CD14-positive monocyte (primary cell): ENCODE measurements at regions not wholly inside any gene's neighbourhood (a gene's known extent, or its start where the extent isn't known, plus 50 kb on each side); places are given as distances from the start of the nearest gene placed in this dataset.

Experiments
- DNase-seq, 3 donors: peaks; one replicate each; pipeline ENCODE4 v3.0.0-alpha.2; 2011 to 2022
- H2AFZ ChIP-seq: 2 replicates; pipeline ENCODE4 v1.6.0; 2012; ENCODE audit warnings: mild to moderate bottlenecking, low read depth, low read length, inconsistent platforms; ENCODE audit not compliant: insufficient read depth, poor library complexity, severe bottlenecking
- H3K27ac ChIP-seq, 2 donors: 1 replicate in 1 of 2; 2 replicates in 1 of 2; pipeline ENCODE4 v1.5.1; 2012 to 2013; ENCODE audit warnings: low read length in 2 of 2, control low read depth in 1 of 2, inconsistent platforms in 1 of 2, low read depth in 1 of 2, mild to moderate bottlenecking in 1 of 2
- H3K27me3 ChIP-seq, 2 donors: one replicate each; pipeline versions ENCODE4 v1.6.0 to v1.6.1; 2011 to 2013; ENCODE audit warnings: low read length in 2 of 2; ENCODE audit not compliant: control insufficient read depth in 2 of 2, insufficient read depth in 2 of 2
- H3K36me3 ChIP-seq, 2 donors: replicated peaks in 1 of 2; 1 replicate in 1 of 2; 2 replicates in 1 of 2; pipeline versions ENCODE4 v1.5.1 to v1.6.1; 2012 to 2013; ENCODE audit warnings: low read length in 2 of 2, control low read depth in 1 of 2, inconsistent platforms in 1 of 2, mild to moderate bottlenecking in 1 of 2; ENCODE audit not compliant: insufficient read depth in 2 of 2, control insufficient read depth in 1 of 2
- H3K4me1 ChIP-seq, 2 donors: 1 replicate in 1 of 2; 2 replicates in 1 of 2; pipeline versions ENCODE4 v1.5.1 to v1.6.1; 2012 to 2013; ENCODE audit warnings: low read length in 2 of 2, control low read depth in 1 of 2, inconsistent platforms in 1 of 2, mild to moderate bottlenecking in 1 of 2, moderate library complexity in 1 of 2; ENCODE audit not compliant: insufficient read depth in 2 of 2, control insufficient read depth in 1 of 2
- H3K4me2 ChIP-seq: replicated peaks from 2 replicates; pipeline ENCODE3; 2012; ENCODE audit warnings: low read length, moderate library complexity, mild to moderate bottlenecking; ENCODE audit not compliant: poor library complexity, severe bottlenecking; ENCODE audit errors: extremely low read depth
- H3K4me3 ChIP-seq, 3 experiments: fragments of 200-600 bp in 1 of 3; sonication (generic) in 1 of 3; replicated peaks in 1 of 3; 1 replicate in 2 of 3; 2 replicates in 1 of 3; pipeline ENCODE4 v1.5.1; 2011 to 2013; ENCODE audit warnings: low read length in 3 of 3, mild to moderate bottlenecking in 3 of 3, control low read depth in 2 of 3, low read depth in 2 of 3, inconsistent platforms in 1 of 3, moderate library complexity in 1 of 3
- H3K79me2 ChIP-seq: 2 replicates; pipeline ENCODE4 v1.6.0; 2012; ENCODE audit warnings: mild to moderate bottlenecking, control low read depth, inconsistent platforms, low read length, moderate library complexity; ENCODE audit not compliant: insufficient read depth
- H3K9ac ChIP-seq: 2 replicates; pipeline ENCODE4 v1.6.0; 2017; ENCODE audit warnings: low read length, mild to moderate bottlenecking; ENCODE audit not compliant: insufficient read depth, poor library complexity, severe bottlenecking
- H3K9me3 ChIP-seq, 2 donors: replicated peaks in 1 of 2; 1 replicate in 1 of 2; 2 replicates in 1 of 2; pipeline versions ENCODE4 v1.5.1 to v1.6.1; 2012 to 2013; ENCODE audit warnings: low read length in 2 of 2, control low read depth in 1 of 2; ENCODE audit not compliant: control insufficient read depth in 1 of 2, insufficient read depth in 1 of 2
- H4K20me1 ChIP-seq: 2 replicates; pipeline ENCODE4 v1.6.0; 2012; ENCODE audit warnings: mild to moderate bottlenecking, low read length, control low read depth, moderate library complexity; ENCODE audit not compliant: insufficient read depth
- H3K27ac Mint-ChIP-seq, 7 donors: one replicate each; pipeline ENCODE4 v1.8.0; 2020; ENCODE audit warnings: mild to moderate bottlenecking in 7 of 7, mixed read lengths in 7 of 7, moderate library complexity in 6 of 7, inconsistent platforms in 2 of 7
- H3K27me3 Mint-ChIP-seq, 3 donors: one replicate each; pipeline ENCODE4 v1.8.0; 2021 to 2022; ENCODE audit warnings: low read depth in 3 of 3, mild to moderate bottlenecking in 3 of 3, mixed read lengths in 3 of 3, moderate library complexity in 3 of 3, inconsistent platforms in 1 of 3
- H3K36me3 Mint-ChIP-seq, 2 donors: one replicate each; pipeline ENCODE4 v1.8.0; 2020; ENCODE audit warnings: mixed read lengths in 2 of 2, inconsistent platforms in 1 of 2, mild to moderate bottlenecking in 1 of 2
- H3K4me1 Mint-ChIP-seq: one replicate; pipeline ENCODE4 v1.8.0; 2020; ENCODE audit warnings: mild to moderate bottlenecking, mixed read lengths
- H3K4me3 Mint-ChIP-seq, 2 donors: one replicate each; pipeline ENCODE4 v1.8.0; 2020; ENCODE audit warnings: mild to moderate bottlenecking in 2 of 2, mixed read lengths in 2 of 2, moderate library complexity in 1 of 2
- H3K9me3 Mint-ChIP-seq, 7 donors: one replicate each; pipeline ENCODE4 v1.8.0; 2020 to 2022; ENCODE audit warnings: mixed read lengths in 7 of 7, mild to moderate bottlenecking in 6 of 7, moderate library complexity in 6 of 7, inconsistent platforms in 2 of 7
- WGBS: methylation state at CpG from one replicate; pipeline ENCODE4 v1.1.5; 2013; ENCODE audit warnings: missing lambda C conversion rate; ENCODE audit not compliant: insufficient coverage; 5-methylcytosine and 5-hydroxymethylcytosine counted together
- intact Hi-C, 2 donors: fragments of 100-400 bp; cut with micrococcal nuclease; formaldehyde crosslinking; loops; one replicate each; pipeline versions ENCODE4 v1.15.0 to v1.15.1; 2023
- TF ChIP-seq, protein P1 (sequence below): fragments of 200-600 bp; IDR thresholded peaks from one replicate; pipeline ENCODE4 v1.8.0; 2022; ENCODE audit warnings: antibody characterized with exemption, mild to moderate bottlenecking

DNA sequence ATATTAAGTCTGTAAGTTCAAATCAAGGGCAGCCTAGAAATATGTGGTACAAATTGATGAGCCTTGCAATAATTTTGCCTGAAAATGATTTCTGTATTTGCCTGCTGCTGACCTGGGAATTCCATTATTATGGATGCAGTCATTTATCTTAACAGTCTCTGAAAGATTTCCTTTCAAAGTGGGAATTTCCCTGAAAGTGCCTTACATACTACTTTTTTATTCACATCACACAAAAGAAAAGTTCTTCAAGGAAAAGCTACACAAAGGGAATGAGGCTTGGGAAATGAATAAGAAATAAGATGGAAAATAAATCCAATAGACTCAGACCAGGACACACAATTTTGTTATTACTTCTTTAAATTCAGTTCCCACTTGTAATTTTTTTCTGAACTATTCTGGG, 537.8 kb upstream of the PTGER4 start:
- Mint-ChIP-seq H3K4me3 (no peak overlapping the region), H3K9me3 (peaks cover 0 to 5% (median 3%) of the 10 kb centered on the region in 7 donors), H3K27me3 (peaks cover 0 to 4% (median 0%) of the 10 kb centered on the region in 3 donors), H3K27ac (no peak overlapping the region), H3K36me3 (no peaks in the 10 kb centered on the region), H3K4me1 (no peaks in the 10 kb centered on the region)
- H3K4me3 ChIP-seq = no peak overlapping the region
- intact Hi-C loops = no loop called here
- DNase-seq = no peak
- H3K4me1 ChIP-seq = no peaks in the 10 kb centered on the region
- TF ChIP-seq, protein P1, sequence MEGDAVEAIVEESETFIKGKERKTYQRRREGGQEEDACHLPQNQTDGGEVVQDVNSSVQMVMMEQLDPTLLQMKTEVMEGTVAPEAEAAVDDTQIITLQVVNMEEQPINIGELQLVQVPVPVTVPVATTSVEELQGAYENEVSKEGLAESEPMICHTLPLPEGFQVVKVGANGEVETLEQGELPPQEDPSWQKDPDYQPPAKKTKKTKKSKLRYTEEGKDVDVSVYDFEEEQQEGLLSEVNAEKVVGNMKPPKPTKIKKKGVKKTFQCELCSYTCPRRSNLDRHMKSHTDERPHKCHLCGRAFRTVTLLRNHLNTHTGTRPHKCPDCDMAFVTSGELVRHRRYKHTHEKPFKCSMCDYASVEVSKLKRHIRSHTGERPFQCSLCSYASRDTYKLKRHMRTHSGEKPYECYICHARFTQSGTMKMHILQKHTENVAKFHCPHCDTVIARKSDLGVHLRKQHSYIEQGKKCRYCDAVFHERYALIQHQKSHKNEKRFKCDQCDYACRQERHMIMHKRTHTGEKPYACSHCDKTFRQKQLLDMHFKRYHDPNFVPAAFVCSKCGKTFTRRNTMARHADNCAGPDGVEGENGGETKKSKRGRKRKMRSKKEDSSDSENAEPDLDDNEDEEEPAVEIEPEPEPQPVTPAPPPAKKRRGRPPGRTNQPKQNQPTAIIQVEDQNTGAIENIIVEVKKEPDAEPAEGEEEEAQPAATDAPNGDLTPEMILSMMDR = no peak
- no peak overlapping the region for H3K9ac ChIP-seq
- no peaks in the 10 kb centered on the region for H3K79me2 ChIP-seq
- H3K36me3 ChIP-seq = no peaks in the 10 kb centered on the region
- no peak overlapping the region for H3K27ac ChIP-seq
- no peaks in the 10 kb centered on the region for H4K20me1 ChIP-seq
- H3K27me3 ChIP-seq = no peaks in the 10 kb centered on the region
- H3K9me3 ChIP-seq = no peaks in the 10 kb centered on the region
- no peak overlapping the region for H3K4me2 ChIP-seq
- H2AFZ ChIP-seq = no peak overlapping the region

DNA sequence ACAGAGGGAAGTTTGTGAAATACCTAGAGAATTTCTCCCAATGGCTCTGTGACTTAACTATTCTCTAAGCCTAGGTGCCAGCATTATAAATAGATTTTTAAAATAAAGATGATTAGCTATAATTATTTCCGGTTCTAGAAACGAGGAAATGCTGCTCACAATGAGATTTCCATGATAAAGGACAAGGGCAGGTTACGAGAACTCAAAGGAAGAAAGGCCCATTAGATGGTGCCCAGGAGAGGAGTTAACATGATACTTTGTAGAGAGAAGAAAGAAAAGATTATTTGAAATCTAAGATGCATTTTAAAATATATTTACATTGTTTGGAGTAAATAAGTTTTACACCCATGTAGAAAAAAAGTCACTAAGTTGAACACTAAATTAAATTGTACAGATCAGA, 538.3 kb upstream of the PTGER4 start:
- no peaks in the 10 kb centered on the region for H3K36me3 ChIP-seq
- no peak overlapping the region for H2AFZ ChIP-seq
- no peaks in the 10 kb centered on the region for H4K20me1 ChIP-seq
- no peaks in the 10 kb centered on the region for H3K36me3 Mint-ChIP-seq
- no peaks in the 10 kb centered on the region for H3K79me2 ChIP-seq
- H3K4me2 ChIP-seq = no peak overlapping the region
- no peak for DNase-seq
- no peak overlapping the region for H3K4me3 ChIP-seq
- H3K27me3 Mint-ChIP-seq = peaks cover 0 to 4% (median 0%) of the 10 kb centered on the region in 3 donors
- H3K27me3 ChIP-seq = no peaks in the 10 kb centered on the region
- H3K4me3 Mint-ChIP-seq = no peak overlapping the region
- peaks cover 0 to 5% (median 3%) of the 10 kb centered on the region in 7 donors for H3K9me3 Mint-ChIP-seq
- no peaks in the 10 kb centered on the region for H3K9me3 ChIP-seq
- H3K27ac Mint-ChIP-seq = no peak overlapping the region
- no peaks in the 10 kb centered on the region for H3K4me1 ChIP-seq
- no peak overlapping the region for H3K27ac ChIP-seq
- H3K4me1 Mint-ChIP-seq = no peaks in the 10 kb centered on the region
- 67% methylated on average over 2 of the region's 3 CpGs for WGBS
- TF ChIP-seq, protein P1 = no peak
- intact Hi-C loops = no loop called here
- no peak overlapping the region for H3K9ac ChIP-seq
